GM20000 (cell line): ENCODE measurements at regions not wholly inside any gene's neighbourhood (a gene's known extent, or its start where the extent isn't known, plus 50 kb on each side); places are given as distances from the start of the nearest gene placed in this dataset.

Experiments used
- DNase-seq: peaks from one replicate; pipeline ENCODE4 v3.0.0; 2012; ENCODE audit warnings: low spot score
- CTCF ChIP-seq: IDR thresholded peaks from 2 replicates; pipeline ENCODE4 v1.5.1; 2012; ENCODE audit warnings: mild to moderate bottlenecking, control low read depth; ENCODE audit errors: extremely low read depth, missing control alignments

GRCh38 chr1:47571952-47572351 is 134.1 kb downstream of the FOXD2 start:
- TF ChIP-seq CTCF: no peak
- no peak for DNase-seq

GRCh38 chr1:47572731-47573430 is 135.0 kb downstream of the FOXD2 start:
- no peak for DNase-seq
- TF ChIP-seq CTCF: no peak

- DNase-seq: no peak
- TF ChIP-seq CTCF: no peak
Observed at GRCh38 chr1:47574451-47575165, 136.8 kb downstream of the FOXD2 start.

- no peak for DNase-seq
- TF ChIP-seq CTCF: no peak
Observed at GRCh38 chr1:47575855-47576757, 138.3 kb downstream of the FOXD2 start.

GRCh38 chr1:47576758-47577115 is 138.9 kb downstream of the FOXD2 start:
- TF ChIP-seq CTCF: no peak
- no peak for DNase-seq

GRCh38 chr1:47577303-47578025 is 139.6 kb downstream of the FOXD2 start:
- no peak for DNase-seq
- no peak for TF ChIP-seq CTCF
